H1 (cell line): ENCODE measurements at regions not wholly inside any gene's neighbourhood (a gene's known extent, or its start where the extent isn't known, plus 50 kb on each side); places are given as distances from the start of the nearest gene placed in this dataset.
A peak's percentile ranks its signal among the peaks of the same experiment; 100 is the strongest.

Experiments
- CTCF ChIA-PET: fragments of 300-600 bp; sonication (Branson Sonifier 250); formaldehyde crosslinking; loops from one replicate; lab custom pipeline; 2021; ENCODE audit not compliant: partially characterized antibody; lab: Charles Lee
- POLR2A ChIA-PET: fragments of 300-600 bp; sonication (Branson Sonifier 250); formaldehyde crosslinking; loops from one replicate; lab custom pipeline; 2021; ENCODE audit warnings: inconsistent platforms; ENCODE audit not compliant: partially characterized antibody; lab: Charles Lee
- DNase-seq, 2 experiments: peaks; one replicate each; pipeline versions ENCODE4 v3.0.0 to v3.0.0-alpha.2; 2010 to 2022; ENCODE audit warnings: low spot score in 2 of 2, low read depth in 1 of 2, mixed read lengths in 1 of 2
- FAIRE-seq: peaks from 2 replicates; lab custom pipeline; 2011; peaks lifted over from hg19 to GRCh38; lab: Jason Lieb, UNC
- H2AFZ ChIP-seq: 2 replicates; pipeline ENCODE4 v1.8.1; 2012; ENCODE audit warnings: low read length, inconsistent platforms
- H2AK5ac ChIP-seq: 2 replicates; pipeline ENCODE4 v1.6.1; 2013; ENCODE audit warnings: low read depth, low read length
- H2BK120ac ChIP-seq: replicated peaks from 2 replicates; pipeline ENCODE3; 2013; ENCODE audit warnings: low read depth, low read length, inconsistent platforms
- H2BK12ac ChIP-seq: 2 replicates; pipeline ENCODE4 v1.6.1; 2013; ENCODE audit warnings: low read depth, low read length
- H2BK15ac ChIP-seq: 2 replicates; pipeline ENCODE4 v1.6.1; 2013; ENCODE audit warnings: low read length
- H2BK20ac ChIP-seq: 2 replicates; pipeline ENCODE4 v1.6.1; 2013; ENCODE audit warnings: low read length
- H2BK5ac ChIP-seq: 2 replicates; pipeline ENCODE4 v1.6.1; 2013; ENCODE audit warnings: low read depth, low read length
- H3K14ac ChIP-seq: 2 replicates; pipeline ENCODE4 v1.6.1; 2013; ENCODE audit warnings: inconsistent platforms; ENCODE audit not compliant: insufficient read length
- H3K18ac ChIP-seq: 2 replicates; pipeline ENCODE4 v1.6.1; 2013; ENCODE audit warnings: low read length; ENCODE audit errors: extremely low read depth
- H3K23ac ChIP-seq: 2 replicates; pipeline ENCODE4 v1.6.1; 2013; ENCODE audit warnings: inconsistent platforms; ENCODE audit not compliant: insufficient read length
- H3K23me2 ChIP-seq: 2 replicates; pipeline ENCODE4 v1.6.1; 2013; ENCODE audit warnings: low read depth, low read length
- H3K27ac ChIP-seq: 2 replicates; pipeline ENCODE4 v1.6.1; 2011; ENCODE audit warnings: low read depth, low read length, inconsistent platforms
- H3K27me3 ChIP-seq, 4 experiments: replicated peaks in 1 of 4; 1 replicate in 1 of 4; 2 replicates in 3 of 4; pipeline versions ENCODE4 v1.6.1 to v1.8.1; 2011 to 2013; ENCODE audit warnings: low read length in 3 of 4, mild to moderate bottlenecking in 3 of 4, inconsistent platforms in 2 of 4, mixed read lengths in 2 of 4, moderate library complexity in 1 of 4; ENCODE audit not compliant: control insufficient read depth in 3 of 4, insufficient read depth in 3 of 4; ENCODE audit errors: extremely low read depth in 1 of 4
- H3K36me3 ChIP-seq, 4 experiments: 2 replicates each; pipeline versions ENCODE4 v1.6.1 to v1.8.1; 2011 to 2013; ENCODE audit warnings: mild to moderate bottlenecking in 4 of 4, low read length in 3 of 4, moderate library complexity in 2 of 4, control low read depth in 1 of 4, inconsistent platforms in 1 of 4; ENCODE audit not compliant: insufficient read depth in 4 of 4, control insufficient read depth in 2 of 4
- H3K4ac ChIP-seq: replicated peaks from 2 replicates; pipeline ENCODE3; 2013; ENCODE audit warnings: low read length, low read depth, mixed read lengths, inconsistent platforms; ENCODE audit not compliant: insufficient read length
- H3K4me1 ChIP-seq, 4 experiments: replicated peaks in 1 of 4; 1 replicate in 1 of 4; 2 replicates in 3 of 4; pipeline versions ENCODE4 v1.6.1 to v1.8.1; 2011 to 2013; ENCODE audit warnings: low read length in 3 of 4, inconsistent platforms in 2 of 4, mixed read lengths in 1 of 4; ENCODE audit not compliant: insufficient read depth in 4 of 4, control insufficient read depth in 3 of 4
- H3K4me2 ChIP-seq, 2 experiments: 2 replicates each; pipeline versions ENCODE4 v1.6.1 to v1.8.1; 2011 to 2013; ENCODE audit warnings: low read depth in 2 of 2, low read length in 2 of 2, control low read depth in 1 of 2, inconsistent platforms in 1 of 2, mild to moderate bottlenecking in 1 of 2; ENCODE audit not compliant: insufficient read depth in 1 of 2
- H3K4me3 ChIP-seq, 4 experiments: fragments of 200-600, 300-600 bp in 1 of 4; sonication (generic), shearing (Covaris generic), sonication (Bioruptor Twin) in 1 of 4; 2 replicates each; pipeline versions ENCODE4 v1.5.1 to v1.8.1; 2011 to 2016; ENCODE audit warnings: low read length in 4 of 4, low read depth in 3 of 4, control low read depth in 2 of 4, inconsistent platforms in 2 of 4, mild to moderate bottlenecking in 2 of 4, mixed read lengths in 1 of 4, moderate library complexity in 1 of 4; ENCODE audit not compliant: insufficient read depth in 2 of 4; ENCODE audit errors: extremely low read depth in 1 of 4
- H3K56ac ChIP-seq: replicated peaks from 2 replicates; pipeline ENCODE3; 2013; ENCODE audit warnings: low read depth, mild to moderate bottlenecking, mixed read lengths, low read length, inconsistent platforms; ENCODE audit not compliant: insufficient read length
- H3K79me1 ChIP-seq: 2 replicates; pipeline ENCODE4 v1.6.1; 2013; ENCODE audit warnings: low read depth, low read length, control low read depth
- H3K79me2 ChIP-seq, 2 experiments: 2 replicates each; pipeline versions ENCODE4 v1.6.1 to v1.8.1; 2012 to 2013; ENCODE audit warnings: low read length in 2 of 2, mild to moderate bottlenecking in 2 of 2, inconsistent platforms in 1 of 2; ENCODE audit not compliant: insufficient read depth in 2 of 2, control insufficient read depth in 1 of 2
- H3K9ac ChIP-seq, 4 experiments: replicated peaks in 1 of 4; 1 replicate in 1 of 4; 2 replicates in 3 of 4; pipeline versions ENCODE4 v1.6.1 to v1.8.1; 2011 to 2013; ENCODE audit warnings: low read depth in 3 of 4, low read length in 3 of 4, control low read depth in 2 of 4, mild to moderate bottlenecking in 2 of 4, moderate library complexity in 2 of 4, inconsistent platforms in 1 of 4; ENCODE audit errors: extremely low read depth in 1 of 4
- H3K9me3 ChIP-seq, 2 experiments: 2 replicates each; pipeline versions ENCODE4 v1.6.1 to v1.8.1; 2012 to 2013; ENCODE audit warnings: mild to moderate bottlenecking in 2 of 2, moderate library complexity in 2 of 2, control low read depth in 1 of 2, inconsistent platforms in 1 of 2, low read depth in 1 of 2, low read length in 1 of 2, mixed read lengths in 1 of 2; ENCODE audit not compliant: insufficient read depth in 2 of 2
- H4K20me1 ChIP-seq, 2 experiments: replicated peaks in 1 of 2; 2 replicates each; pipeline versions ENCODE3 to v1.8.1; 2011 to 2013; ENCODE audit warnings: inconsistent platforms in 2 of 2, low read length in 2 of 2, mild to moderate bottlenecking in 1 of 2; ENCODE audit not compliant: insufficient read depth in 2 of 2, control insufficient read depth in 1 of 2
- H4K5ac ChIP-seq: 2 replicates; pipeline ENCODE4 v1.6.1; 2013; ENCODE audit warnings: low read length, low read depth, mixed read lengths, inconsistent platforms; ENCODE audit not compliant: insufficient read length
- H4K8ac ChIP-seq: 2 replicates; pipeline ENCODE4 v1.8.0; 2013; ENCODE audit warnings: mild to moderate bottlenecking, moderate library complexity, low read length, inconsistent platforms; ENCODE audit not compliant: insufficient read depth; ENCODE audit errors: extremely low read depth
- H4K91ac ChIP-seq: replicated peaks from 2 replicates; pipeline ENCODE3; 2013; ENCODE audit warnings: low read length, mixed read lengths, inconsistent platforms; ENCODE audit not compliant: insufficient read length
- CEBPB ChIP-seq: IDR thresholded peaks from 2 replicates; pipeline ENCODE4 v1.6.1; 2012; ENCODE audit warnings: low read depth, low read length
- KDM1A ChIP-seq: fragments of 200-600, 300-600 bp; sonication (generic); IDR thresholded peaks from 2 replicates; pipeline ENCODE4 v1.7.1; 2016; ENCODE audit warnings: mild to moderate bottlenecking, low read length, borderline replicate concordance
- WGBS, 2 experiments: shearing (Covaris generic) in 1 of 2; methylation state at CpG; one replicate each; pipeline versions ENCODE4 v1.1.6 to v1.1.7; 2013 to 2015; ENCODE audit warnings: low lambda C conversion rate in 2 of 2, mixed read lengths in 2 of 2, inconsistent platforms in 1 of 2, low coverage in 1 of 2, missing lambda C conversion rate in 1 of 2; ENCODE audit not compliant: insufficient replicate concordance in 2 of 2, insufficient coverage in 1 of 2, insufficient read length in 1 of 2; ENCODE audit errors: extremely low coverage in 1 of 2, missing lambda C conversion rate in 1 of 2; 5-methylcytosine and 5-hydroxymethylcytosine counted together

- Histone ChIP-seq H2BK15ac (no peak overlapping the region), H4K20me1 (no peaks in the 10 kb centered on the region), H3K79me1 (no peaks in the 10 kb centered on the region), H3K4me3 (no peak overlapping the region), H3K4me2 (no peak overlapping the region), H3K23me2 (no peaks in the 10 kb centered on the region), H4K5ac (no peak overlapping the region), H2AFZ (no peak overlapping the region), H3K14ac (no peak overlapping the region), H2BK20ac (no peak overlapping the region), H2BK12ac (no peak overlapping the region), H3K79me2 (no peaks in the 10 kb centered on the region), H3K4me1 (peaks cover 0 to 2% (median 0%) of the 10 kb centered on the region in 4 experiments; a peak in 2 of 7 replicates), H3K18ac (no peak overlapping the region), H3K9me3 (no peaks in the 10 kb centered on the region), H2BK5ac (no peak overlapping the region), H3K36me3 (no peaks in the 10 kb centered on the region), H3K56ac (no peak overlapping the region), H3K23ac (no peak overlapping the region), H3K4ac (no peak overlapping the region), H3K9ac (no peak overlapping the region), H3K27ac (no peak overlapping the region), H4K8ac (no peak overlapping the region), H4K91ac (no peak overlapping the region), H3K27me3 (no peaks in the 10 kb centered on the region), H2AK5ac (no peak overlapping the region), H2BK120ac (no peak overlapping the region)
- FAIRE-seq (no peak), DNase-seq (no peak)
- ChIA-PET POLR2A (no interaction called here), CTCF (no interaction called here)
- 79% methylated on average over 1 of the region's 1 CpG; no CpG with 5 or more reads in 1 of the 2 experiments for WGBS, 2 experiments
- peak; percentile 4; the same call in 1 of the 2 replicates for TF ChIP-seq CEBPB
- TF ChIP-seq KDM1A: no peak
Measured at GRCh38 chr3:34140616-34141015, 342.2 kb downstream of the PDCD6IP start.
